GM21825 (cell line): ENCODE measurements at regions not wholly inside any gene's neighbourhood (a gene's known extent, or its start where the extent isn't known, plus 50 kb on each side); places are given as distances from the start of the nearest gene placed in this dataset.
"Not testable (repeated sequence)": the region's sequence is repeated elsewhere in the genome, so short reads cannot be mapped to it uniquely, and the experiment has no call there.

Experiments
- ATAC-seq: cut with Tn5 transposase; IDR thresholded peaks from one replicate; pipeline ENCODE4 v1.9.1; 2021; ENCODE audit warnings: mild to moderate bottlenecking, moderate library complexity; ENCODE audit not compliant: unreplicated experiment

DNA sequence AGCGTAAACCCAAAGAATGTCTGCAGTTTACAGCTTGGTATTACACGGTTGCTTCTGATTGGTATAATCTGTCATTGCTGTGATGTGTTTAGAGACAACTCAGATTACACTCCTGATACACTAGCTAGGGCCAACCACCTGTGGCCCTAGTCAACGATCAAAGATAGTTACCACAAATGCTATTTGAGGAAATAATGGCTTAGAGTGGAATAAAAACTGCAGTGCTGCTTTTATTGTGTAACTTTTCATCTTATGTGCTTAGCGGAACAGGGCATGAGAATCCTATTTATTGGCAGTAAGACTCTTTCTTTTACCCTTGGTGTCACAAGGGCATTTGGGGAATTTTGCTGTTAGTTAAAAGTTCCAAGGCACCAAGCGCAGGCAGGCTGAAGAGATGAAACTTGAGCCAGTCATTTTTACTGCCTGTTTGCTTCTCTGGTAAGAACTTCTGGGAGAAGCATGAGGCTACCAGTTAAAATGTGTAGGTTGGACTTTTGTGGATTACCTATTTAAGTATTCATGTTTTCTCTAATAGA lies 363.3 kb downstream of the KCNRG start:
- no peak for ATAC-seq

DNA sequence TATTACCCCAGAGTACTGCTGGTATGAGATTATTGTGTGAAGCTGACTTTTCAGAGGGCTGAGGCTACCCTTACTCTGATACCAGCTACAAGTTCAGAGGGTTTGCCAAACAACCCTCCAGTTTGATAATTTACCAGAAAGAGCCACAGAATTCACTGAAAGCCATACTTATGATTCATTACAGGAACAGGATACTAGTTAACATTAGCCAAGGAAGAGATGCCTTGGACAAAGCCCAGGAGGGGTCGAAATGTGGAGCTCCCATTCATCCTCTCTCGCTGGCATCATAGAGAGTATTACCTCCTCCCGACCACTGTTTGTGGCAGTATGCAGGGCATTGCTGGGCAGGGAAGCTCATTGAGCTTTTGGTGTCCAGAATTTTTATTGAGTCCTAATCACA lies 364.3 kb downstream of the KCNRG start:
- no peak for ATAC-seq

DNA sequence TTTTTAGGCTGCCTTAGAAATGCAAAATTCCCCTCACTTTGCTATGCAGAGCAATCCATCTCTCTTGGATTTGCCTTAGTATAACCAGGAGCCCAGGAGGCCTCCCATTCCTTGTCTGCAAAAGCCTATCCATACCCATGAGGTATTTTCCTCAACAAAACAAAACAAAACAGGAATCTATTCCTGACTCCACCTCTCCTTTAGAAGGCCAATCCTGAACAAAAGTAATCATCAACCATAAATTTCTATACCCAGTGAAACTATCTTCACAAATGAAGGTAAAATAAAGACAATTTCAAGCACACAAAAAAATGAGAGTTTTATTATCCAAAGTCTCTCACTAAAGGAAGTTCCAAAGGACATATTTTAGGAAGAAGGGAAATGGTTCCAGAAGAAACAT lies 365.7 kb downstream of the KCNRG start:
- no peak for ATAC-seq

DNA sequence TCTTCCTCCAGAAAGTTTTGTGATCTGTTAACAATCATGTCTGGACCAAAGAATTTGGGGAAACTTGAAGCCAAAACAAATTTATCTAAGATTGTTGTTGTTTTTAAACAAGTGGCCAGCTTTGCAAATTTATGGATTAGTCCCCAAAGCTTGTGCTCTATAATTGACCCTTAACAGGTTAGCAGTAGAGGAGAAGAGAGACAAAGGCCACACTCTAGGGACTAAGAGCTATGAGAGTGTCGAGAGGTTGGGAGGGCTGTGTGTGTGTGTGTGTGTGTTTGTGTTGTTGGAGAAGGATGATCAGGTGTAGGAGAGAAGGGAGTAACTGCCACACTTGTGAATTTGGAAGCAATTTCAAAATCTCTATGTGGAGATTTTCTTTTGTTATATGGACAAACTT lies 367.3 kb downstream of the KCNRG start:
- no peak for ATAC-seq

DNA sequence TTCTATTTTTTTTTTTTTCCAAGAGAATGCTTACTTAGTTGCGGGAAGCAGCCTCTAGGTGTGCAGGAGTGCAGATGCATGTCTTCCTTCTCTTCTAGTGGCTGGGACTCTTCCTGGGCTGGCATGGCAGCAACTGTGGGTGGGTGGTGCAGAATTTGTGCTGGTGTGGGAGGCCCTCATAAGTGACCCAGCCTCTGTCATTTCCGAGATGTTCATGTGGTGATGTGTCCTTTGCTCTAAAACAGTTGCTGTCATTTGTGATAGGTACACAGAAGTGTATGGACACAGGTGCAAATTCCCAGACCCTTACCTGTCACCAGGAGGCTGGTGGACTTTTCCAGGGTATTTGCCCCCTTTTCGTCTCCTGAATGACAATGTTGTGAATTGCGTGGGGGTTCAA lies 367.7 kb downstream of the KCNRG start:
- ATAC-seq, result no peak

DNA sequence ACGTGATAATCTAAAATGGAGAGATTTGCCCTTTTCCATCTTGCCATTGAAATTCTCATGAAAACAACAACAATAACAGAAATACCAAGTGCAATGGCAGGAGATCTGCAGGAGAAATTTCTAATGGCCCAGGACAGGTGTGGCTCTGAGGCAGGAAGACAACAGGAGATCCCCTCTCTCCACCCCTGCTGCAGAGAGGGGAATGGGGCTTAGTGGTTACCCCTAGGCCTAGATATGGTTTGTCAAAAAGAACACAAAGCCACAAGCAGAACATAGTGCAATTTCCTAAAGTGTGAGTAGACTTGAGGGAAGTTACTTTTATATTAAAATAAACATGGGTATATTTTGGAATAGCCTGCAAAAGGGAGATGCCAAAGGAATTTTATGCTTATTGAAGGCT lies 369.5 kb downstream of the KCNRG start:
- no peak for ATAC-seq

DNA sequence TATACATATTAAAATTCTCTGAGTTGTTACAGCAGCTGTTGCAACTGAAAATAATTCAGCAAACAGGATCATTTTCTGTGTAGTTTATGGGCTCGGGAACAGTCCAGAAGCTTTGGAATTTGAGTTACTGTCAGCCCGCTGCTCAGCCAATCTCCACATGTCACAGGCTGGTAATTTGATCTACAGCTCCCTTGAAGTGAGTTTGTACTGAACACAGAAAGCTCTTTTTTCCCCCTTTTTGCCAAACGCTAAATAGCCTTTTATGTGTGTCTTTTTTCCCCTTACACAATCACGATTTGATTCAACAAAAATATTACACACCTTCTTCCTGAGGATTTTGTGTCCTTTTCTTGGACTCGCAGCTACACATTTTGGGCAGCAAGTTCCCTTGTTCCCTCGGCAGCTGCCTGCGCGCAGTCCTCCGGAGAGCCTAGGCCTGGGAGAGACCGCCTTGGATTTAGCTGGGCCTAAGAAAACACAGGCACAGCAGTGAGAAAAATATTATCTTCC lies 371.4 kb downstream of the KCNRG start:
- ATAC-seq, result no peak

DNA sequence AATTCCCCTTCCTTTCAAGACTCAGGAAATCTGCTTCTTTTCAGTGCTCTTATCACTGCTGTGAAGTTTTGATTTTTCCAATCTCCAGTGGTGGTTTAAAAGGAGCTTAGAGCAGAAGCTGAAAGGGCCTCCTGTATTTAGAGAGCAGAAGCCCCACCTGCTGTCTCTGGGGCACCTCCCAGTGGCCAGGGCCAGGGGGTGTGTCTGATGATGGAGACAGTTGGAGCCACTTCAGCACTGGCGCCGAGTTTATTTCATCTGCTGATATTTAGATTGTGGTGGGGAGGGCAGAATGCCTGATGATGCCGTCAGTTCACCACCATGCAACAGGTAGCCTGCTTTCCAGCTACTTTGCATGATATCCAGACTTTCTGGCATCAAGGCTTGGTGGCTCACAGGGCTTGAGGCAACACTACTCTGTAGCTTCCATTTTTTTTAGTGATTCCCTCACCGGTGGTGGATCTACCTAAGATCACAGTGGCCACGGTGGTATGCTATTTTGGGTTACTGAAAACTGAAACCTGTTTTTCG lies 371.9 kb downstream of the KCNRG start:
- no peak for ATAC-seq

DNA sequence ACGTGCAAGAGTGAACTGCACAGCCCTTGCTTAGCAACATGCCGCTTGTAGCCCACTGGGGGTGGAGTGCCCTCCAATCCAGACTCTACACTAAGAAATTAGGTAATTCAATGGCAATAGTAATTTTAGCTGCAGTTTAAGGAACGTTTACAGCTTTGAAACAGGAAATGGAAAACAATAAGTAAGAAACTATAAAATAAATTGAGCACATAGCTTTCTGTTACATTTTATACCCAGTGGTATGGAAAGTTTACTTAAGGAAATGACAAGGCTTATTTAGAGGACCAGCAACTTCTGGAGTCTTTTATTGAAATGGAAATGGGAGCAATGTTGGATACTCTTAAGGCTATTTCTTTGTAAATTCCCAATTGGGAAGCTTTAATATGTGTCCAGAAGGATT lies 373.2 kb downstream of the KCNRG start:
- no peak for ATAC-seq

DNA sequence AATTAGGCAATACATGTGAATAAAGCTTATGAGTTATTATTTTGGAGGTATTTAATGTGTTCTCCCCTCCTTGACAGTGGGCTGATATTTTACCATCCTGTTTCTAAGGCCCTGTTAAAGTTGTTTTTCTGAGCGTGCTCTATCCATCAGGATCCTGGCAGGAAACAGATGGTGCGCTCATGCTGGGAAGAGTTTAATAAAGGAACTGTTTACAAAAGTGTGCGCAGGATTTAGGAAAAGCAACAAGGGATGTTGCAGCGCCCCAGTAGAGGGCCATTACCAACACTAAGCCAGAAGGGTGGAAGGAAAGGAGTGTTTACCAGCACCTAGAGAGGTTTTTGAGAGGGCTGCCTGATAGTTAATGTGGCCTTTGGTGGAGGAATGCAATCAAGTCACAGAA lies 374.5 kb downstream of the KCNRG start:
- ATAC-seq, result no peak

DNA sequence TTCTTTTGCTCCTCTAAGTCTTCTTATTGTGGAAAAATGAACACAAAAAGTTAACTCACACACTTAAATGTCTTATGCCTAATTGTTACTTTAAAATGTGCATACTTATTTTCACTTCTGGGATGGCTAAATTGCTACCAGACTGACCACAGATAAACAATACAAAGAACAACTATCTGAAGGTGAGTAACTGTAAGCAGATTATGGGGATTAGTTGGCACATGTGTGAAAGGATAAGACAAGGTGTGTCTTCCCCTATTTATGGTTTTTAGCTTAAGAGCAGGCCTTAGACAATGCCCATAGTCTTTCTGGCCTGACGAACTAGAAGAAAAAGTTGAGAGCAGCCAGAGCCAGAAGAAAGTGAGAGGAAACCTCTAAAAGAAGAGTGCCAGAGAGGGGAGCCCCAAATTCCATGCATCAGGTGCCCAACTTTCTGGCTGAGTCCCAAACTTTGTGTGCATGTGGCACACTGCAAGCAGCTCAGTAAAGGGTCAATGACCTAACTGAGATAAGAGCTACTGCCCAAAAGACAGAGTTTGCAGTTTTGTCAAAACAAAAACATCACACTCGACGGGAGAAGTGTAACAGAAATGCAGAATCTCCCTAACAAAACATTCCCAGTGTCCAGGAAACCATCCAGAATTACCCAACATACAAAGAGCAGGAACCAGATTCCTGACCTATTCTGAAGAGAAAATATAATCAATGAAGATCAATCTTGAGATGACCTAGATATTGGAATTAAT lies 375.4 kb downstream of the KCNRG start:
- no peak for ATAC-seq

DNA sequence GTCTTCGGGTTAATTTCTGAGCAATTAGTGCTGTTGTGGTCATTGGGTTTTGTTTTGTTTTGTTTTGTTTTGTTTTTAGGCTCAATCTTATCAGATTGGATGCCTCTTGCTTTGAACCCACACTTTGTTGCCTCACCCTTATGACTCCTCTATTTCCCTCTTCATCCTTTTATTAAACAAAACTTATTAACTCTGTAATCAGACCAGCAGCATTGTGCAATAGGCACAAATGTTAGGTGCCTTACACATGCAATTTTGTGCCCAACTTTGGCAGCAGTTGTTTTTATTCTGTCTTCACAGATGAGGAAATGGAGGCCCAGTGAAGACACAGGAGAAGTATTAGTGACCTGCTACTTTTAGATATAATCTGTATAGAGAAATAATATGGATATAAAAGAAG lies 377.7 kb downstream of the KCNRG start:
- no peak for ATAC-seq

DNA sequence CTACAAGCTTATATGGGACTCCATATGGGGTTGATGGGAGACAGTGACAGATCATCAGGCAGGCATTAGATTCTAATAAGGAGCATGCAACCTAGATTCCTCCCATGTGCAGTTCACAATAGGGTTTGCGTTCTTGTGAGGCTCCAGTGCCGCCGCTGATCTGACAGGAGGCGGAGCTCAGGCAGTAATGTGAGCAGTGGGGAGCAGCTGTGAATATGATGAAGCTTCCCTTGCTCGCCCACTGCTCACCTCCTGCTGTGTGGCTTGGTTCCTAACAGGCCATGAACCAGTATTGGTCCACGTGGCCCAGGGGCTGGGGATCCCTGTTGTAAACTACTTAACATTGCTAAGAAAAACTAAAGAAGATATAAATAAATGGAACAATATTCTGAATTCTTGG lies 378.4 kb downstream of the KCNRG start:
- ATAC-seq, result no peak

DNA sequence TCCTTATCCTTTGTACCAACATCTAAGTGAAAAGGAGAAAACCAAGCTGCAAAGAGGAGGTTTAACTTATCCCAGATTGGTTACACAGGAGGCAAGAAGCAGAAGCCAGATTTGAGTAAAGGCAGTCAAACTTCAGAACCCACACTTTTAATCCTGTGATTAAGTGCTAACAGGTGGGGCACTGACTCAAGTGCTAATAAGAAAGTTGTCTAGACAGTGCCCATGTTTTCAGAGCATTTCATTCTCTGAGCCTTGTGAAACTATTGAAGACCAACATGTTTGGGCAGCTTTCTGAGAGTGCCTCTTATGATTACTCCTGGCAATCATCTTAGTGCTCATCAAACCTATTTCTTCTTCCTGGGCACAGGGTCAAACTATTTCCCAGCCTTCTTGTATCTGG lies 380.8 kb downstream of the KCNRG start:
- no peak for ATAC-seq

DNA sequence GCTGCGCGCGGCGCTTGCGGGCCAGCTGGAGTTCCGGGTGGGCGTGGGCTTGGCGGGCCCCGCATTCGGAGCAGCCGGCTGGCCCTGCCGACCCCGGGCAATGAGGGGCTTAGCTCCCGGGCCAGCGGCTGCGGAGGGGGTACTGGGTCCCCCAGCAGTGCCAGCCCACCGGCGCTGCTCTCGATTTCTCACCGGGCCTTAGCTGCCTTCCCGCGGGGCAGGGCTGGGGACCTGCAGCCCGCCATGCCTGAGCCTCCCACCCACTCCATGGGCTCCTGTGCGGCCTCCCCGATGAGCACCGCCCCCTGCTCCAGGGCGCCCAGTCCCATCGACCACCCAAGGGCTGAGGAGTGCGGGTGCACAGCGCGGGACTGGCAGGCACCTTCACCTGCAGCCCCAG lies 381.4 kb downstream of the KCNRG start:
- ATAC-seq, result not testable (repeated sequence)

DNA sequence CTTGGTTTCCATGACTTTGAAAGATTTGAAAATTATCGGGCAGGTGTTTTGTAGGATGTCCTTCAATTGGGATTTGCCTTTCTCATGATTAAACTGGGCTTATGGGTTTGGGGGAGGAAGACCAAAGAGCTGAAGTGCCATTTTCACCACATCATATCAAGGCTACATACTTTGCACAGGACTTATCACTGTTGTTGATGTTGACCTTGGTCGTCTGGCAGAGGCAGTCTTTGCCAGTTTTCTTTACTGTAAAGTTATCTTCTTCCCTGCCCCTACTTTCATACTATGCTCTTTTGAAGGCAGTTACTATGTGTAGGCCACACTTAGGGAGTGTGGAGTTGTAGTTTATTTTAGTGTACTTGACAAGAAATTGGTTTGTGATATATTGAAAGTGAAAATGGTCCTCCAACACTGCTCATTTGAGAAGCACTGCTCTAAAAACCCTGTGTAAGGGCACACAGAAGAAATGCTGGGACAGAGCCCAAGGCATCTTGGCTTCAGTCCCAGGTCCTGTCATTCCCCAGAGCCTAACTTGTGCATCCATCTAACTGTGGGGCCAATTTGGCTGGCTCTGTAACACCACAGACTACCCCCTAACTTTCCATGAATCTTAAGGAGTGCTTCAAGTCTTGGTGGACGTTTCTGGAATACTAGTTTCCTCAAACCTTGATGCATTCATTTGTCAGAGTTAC lies 384.9 kb downstream of the KCNRG start:
- no peak for ATAC-seq

DNA sequence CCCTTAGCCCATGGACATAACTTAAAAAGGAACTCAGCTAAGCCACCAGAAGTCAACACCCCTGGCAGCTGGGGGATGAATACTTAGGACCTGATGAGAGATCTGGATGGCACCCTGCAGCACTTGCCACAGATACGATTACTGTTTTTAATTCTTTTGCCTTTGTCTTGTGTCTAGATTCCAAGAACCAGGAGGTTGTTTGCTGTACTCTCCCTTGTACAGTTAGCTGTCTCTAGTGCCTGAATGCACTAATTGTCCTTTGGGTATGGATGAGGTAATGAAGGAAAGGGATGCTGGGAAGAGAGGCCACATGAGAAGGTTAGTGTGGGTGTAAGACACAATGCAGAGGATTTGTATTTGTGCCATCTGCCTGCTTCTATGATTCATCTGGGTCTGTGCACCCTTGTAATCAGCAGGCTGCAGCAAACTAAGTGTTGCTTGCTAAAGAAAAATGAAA lies 385.8 kb downstream of the KCNRG start:
- no peak for ATAC-seq

DNA sequence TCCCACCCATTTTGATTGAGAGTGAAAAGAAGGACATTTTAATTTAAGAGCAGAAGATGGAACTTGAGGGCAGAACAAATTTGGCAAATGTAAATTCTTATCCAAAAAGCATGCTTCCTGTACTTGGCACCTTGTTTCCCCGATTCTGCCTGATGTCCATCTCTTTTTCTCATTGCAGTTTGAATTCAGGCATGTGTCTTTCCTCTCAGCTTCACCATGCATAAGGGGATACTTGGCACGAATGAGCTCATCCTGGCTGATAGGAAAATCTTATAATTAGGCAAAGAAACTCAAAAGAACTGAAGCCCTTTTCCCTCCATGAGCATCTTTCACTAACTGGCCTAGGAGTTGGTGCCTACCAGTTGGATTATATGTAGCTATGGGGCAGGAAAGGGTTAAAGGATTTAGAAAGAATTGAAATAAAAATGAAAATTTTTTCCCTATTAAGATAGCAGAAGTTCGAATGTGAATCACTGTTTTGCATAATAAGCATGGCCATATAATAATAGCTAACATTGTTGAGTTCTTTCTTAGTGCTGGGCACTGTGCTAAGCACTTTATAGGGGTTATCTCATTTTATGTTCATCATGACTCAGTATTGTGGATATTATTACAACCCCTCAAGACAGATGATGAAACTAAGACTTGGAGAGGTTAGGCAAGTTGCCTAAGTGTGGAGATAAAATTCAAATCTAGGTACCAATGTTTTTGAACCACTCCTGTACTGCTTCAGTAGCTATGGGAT lies 386.6 kb downstream of the KCNRG start:
- ATAC-seq, result no peak

DNA sequence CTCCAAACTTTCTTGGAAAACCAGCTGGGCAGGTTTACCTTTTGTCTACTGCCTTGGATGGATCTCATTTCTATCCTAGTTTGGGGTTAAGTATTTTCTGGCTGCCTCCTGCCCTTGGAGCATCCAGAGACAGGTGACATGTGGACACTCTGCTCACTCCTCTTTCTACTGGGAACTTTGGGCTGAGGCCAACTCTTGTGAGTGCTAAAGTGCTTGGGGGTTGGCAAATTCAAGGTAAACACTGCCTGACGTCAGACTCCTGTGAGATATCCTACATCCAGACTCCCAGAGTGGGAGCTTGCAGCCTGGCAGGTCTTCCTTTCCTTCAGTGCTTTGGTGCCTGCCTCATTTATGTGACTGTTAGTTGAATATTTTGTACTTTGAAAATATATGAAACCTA lies 388.1 kb downstream of the KCNRG start:
- ATAC-seq, result no peak

DNA sequence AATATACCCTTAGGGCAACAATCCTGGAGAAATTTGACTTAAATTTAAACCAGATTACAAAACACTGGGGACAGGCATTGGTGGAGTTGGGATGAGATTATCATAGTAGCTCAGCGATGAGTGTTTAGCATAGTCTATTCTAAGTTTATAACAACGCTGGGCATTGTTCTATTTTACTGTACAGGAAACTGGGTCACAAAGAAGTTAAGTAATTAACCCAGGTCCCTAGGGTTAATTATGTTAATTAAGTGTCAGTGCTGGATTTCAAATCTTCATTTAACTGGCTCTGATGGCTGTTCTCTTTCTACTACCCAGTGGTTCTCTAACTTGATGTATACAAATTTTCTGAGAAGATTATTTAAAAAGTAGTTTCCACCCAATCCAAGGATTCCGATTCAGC lies 388.9 kb downstream of the KCNRG start:
- ATAC-seq, result no peak

DNA sequence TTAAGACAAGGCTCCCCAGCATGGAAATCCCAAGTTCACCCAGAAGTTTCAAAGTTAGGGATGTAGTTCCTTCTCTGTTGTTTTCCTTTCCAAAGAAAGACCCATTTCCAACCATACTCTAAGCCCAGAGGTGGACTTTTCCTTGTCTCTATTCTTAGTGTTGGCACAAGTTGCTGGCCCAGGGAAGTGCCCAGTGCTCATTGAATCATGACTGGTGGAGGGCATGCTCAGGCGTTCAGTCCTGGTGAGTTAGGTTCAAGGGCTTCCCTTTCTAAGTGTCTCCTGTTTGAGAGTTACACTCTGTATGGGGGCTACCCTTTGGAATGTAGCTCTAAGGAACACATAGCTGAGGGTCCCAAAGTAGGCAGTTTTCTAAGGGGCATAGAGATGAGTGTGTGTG lies 389.5 kb downstream of the KCNRG start:
- no peak for ATAC-seq
